ENCODE measurements at regions not wholly inside any gene's neighbourhood (a gene's known extent, or its start where the extent isn't known, plus 50 kb on each side); places are given as distances from the start of the nearest gene placed in this dataset.
"Not testable (repeated sequence)": the region's sequence is repeated elsewhere in the genome, so short reads cannot be mapped to it uniquely, and the experiment has no call there.

- no peaks in the 10 kb centered on the region for H3K4me1 ChIP-seq
- no peak overlapping the region for H3K27ac ChIP-seq
- no peak overlapping the region for H3K4me3 ChIP-seq
- intact Hi-C loops (cut with DNase I; ENCODE audit: low total_unique reads): no loop called here
- no peaks in the 10 kb centered on the region for H3K9me3 ChIP-seq
- TF ChIP-seq CTCF (IDR thresholded peaks at IDR 0.05) (no peak), POLR2AphosphoS5 (IDR thresholded peaks at IDR 0.05) (no peak), POLR2A (IDR thresholded peaks at IDR 0.05) (no peak)
- H3K36me3 ChIP-seq: no peaks in the 10 kb centered on the region
- DNase-seq (ENCODE audit: low spot score in 2 of 2): no peak
- no peaks in the 10 kb centered on the region for H3K27me3 ChIP-seq
Observed at GRCh38 chr10:21352886-21353285, 172.6 kb downstream of the SKIDA1 start.

GRCh38 chr10:21351594-21351993, 173.9 kb downstream of the SKIDA1 start:
- H3K27ac ChIP-seq; intact Hi-C loops (cut with DNase I; ENCODE audit: low total_unique reads); H3K4me3 ChIP-seq; DNase-seq (ENCODE audit: low spot score in 2 of 2); H3K36me3 ChIP-seq; H3K4me1 ChIP-seq; H3K27me3 ChIP-seq; H3K9me3 ChIP-seq: not testable (repeated sequence)

GRCh38 chr10:21349912-21350286, 175.6 kb downstream of the SKIDA1 start:
- intact Hi-C loops (cut with DNase I; ENCODE audit: low total_unique reads): no loop called here
- no peak overlapping the region for H3K27ac ChIP-seq

GRCh38 chr10:21347785-21348170, 177.7 kb downstream of the SKIDA1 start:
- H3K27me3 ChIP-seq: no peaks in the 10 kb centered on the region
- TF ChIP-seq POLR2A (IDR thresholded peaks at IDR 0.05) (no peak), CTCF (IDR thresholded peaks at IDR 0.05) (no peak), POLR2AphosphoS5 (IDR thresholded peaks at IDR 0.05) (no peak)
- no peaks in the 10 kb centered on the region for H3K9me3 ChIP-seq

More at GRCh38 chr10:21349912-21350286, 175.6 kb downstream of the SKIDA1 start:
- Histone ChIP-seq H3K27me3 (no peaks in the 10 kb centered on the region), H3K4me3 (no peak overlapping the region), H3K9me3 (no peaks in the 10 kb centered on the region), H3K36me3 (no peaks in the 10 kb centered on the region), H3K4me1 (no peaks in the 10 kb centered on the region)
- TF ChIP-seq POLR2A (IDR thresholded peaks at IDR 0.05) (no peak), CTCF (IDR thresholded peaks at IDR 0.05) (no peak), POLR2AphosphoS5 (IDR thresholded peaks at IDR 0.05) (no peak)
- no peak for DNase-seq (ENCODE audit: low spot score in 2 of 2)

GRCh38 chr10:21347043-21347784, 178.3 kb downstream of the SKIDA1 start:
- Histone ChIP-seq H3K4me3 (no peak overlapping the region), H3K27ac (no peak overlapping the region), H3K9me3 (no peaks in the 10 kb centered on the region), H3K4me1 (no peaks in the 10 kb centered on the region), H3K27me3 (no peaks in the 10 kb centered on the region), H3K36me3 (no peaks in the 10 kb centered on the region)
- TF ChIP-seq CTCF (IDR thresholded peaks at IDR 0.05) (no peak), POLR2AphosphoS5 (IDR thresholded peaks at IDR 0.05) (no peak), POLR2A (IDR thresholded peaks at IDR 0.05) (no peak)
- DNase-seq (ENCODE audit: low spot score in 2 of 2): no peak
- intact Hi-C loops (cut with DNase I; ENCODE audit: low total_unique reads): no loop called here

More at GRCh38 chr10:21347785-21348170, 177.7 kb downstream of the SKIDA1 start:
- no peak overlapping the region for H3K4me3 ChIP-seq
- no peaks in the 10 kb centered on the region for H3K4me1 ChIP-seq
- no peak overlapping the region for H3K27ac ChIP-seq
- intact Hi-C loops (cut with DNase I; ENCODE audit: low total_unique reads): no loop called here
- no peak for DNase-seq (ENCODE audit: low spot score in 2 of 2)
- H3K36me3 ChIP-seq: no peaks in the 10 kb centered on the region

Measured in breast epithelium (tissue), 4 donors.